OCI-LY7 (cell line): ENCODE measurements at regions not wholly inside any gene's neighbourhood (a gene's known extent, or its start where the extent isn't known, plus 50 kb on each side); places are given as distances from the start of the nearest gene placed in this dataset.

ENCODE experiments used
- BruUV-seq: library from RNA; stranded (reverse); fragments of 400-500 nt; replicated peaks from 2 replicates; lab custom pipeline; 2021; lab: Mats Ljungman, UMichigan
- CTCF ChIA-PET: fragments of 300-600 bp; sonication (Branson Sonifier 250); formaldehyde crosslinking; loops from one replicate; lab custom pipeline; 2022; ENCODE audit warnings: antibody characterized with exemption; ENCODE audit not compliant: unreplicated experiment; lab: Charles Lee
- POLR2A ChIA-PET: fragments of 300-600 bp; sonication (Branson Sonifier 250); formaldehyde crosslinking; loops from one replicate; lab custom pipeline; 2022; ENCODE audit warnings: antibody characterized with exemption; lab: Charles Lee
- DNase-seq: peaks from one replicate; pipeline ENCODE4 v3.0.0-alpha.2; 2015; ENCODE audit warnings: low spot score
- H2AFZ ChIP-seq: fragments of 200-600 bp; sonication (generic), shearing (Covaris generic); 2 replicates; pipeline ENCODE4 v1.6.1; 2014; ENCODE audit warnings: mild to moderate bottlenecking, antibody characterized with exemption, low read length, moderate library complexity
- H3K27ac ChIP-seq: fragments of 200-600 bp; sonication (generic); 2 replicates; pipeline ENCODE4 v1.5.1; 2014; ENCODE audit warnings: mixed run types, low read depth, mild to moderate bottlenecking, moderate library complexity, low read length, inconsistent platforms; ENCODE audit not compliant: poor library complexity, severe bottlenecking
- H3K36me3 ChIP-seq: fragments of 200-600 bp; sonication (generic); 2 replicates; pipeline ENCODE4 v1.6.1; 2014; ENCODE audit warnings: mild to moderate bottlenecking, antibody characterized with exemption, low read length, moderate library complexity, mixed read lengths; ENCODE audit not compliant: insufficient read depth
- H3K4me1 ChIP-seq: fragments of 200-600 bp; sonication (generic); 2 replicates; pipeline ENCODE4 v1.5.1; 2014; ENCODE audit warnings: mild to moderate bottlenecking, low read length; ENCODE audit not compliant: insufficient read depth, poor library complexity, severe bottlenecking
- H3K4me2 ChIP-seq: fragments of 200-600 bp; sonication (generic); 2 replicates; pipeline ENCODE4 v1.6.1; 2014; ENCODE audit warnings: mild to moderate bottlenecking, low read length
- H3K4me3 ChIP-seq: fragments of 200-600 bp; sonication (generic); 2 replicates; pipeline ENCODE4 v1.5.1; 2014; ENCODE audit warnings: mild to moderate bottlenecking, low read depth, low read length; ENCODE audit not compliant: poor library complexity, severe bottlenecking
- H3K79me2 ChIP-seq: fragments of 200-600 bp; sonication (generic); 2 replicates; pipeline ENCODE4 v1.6.1; 2016; ENCODE audit warnings: low read depth, mild to moderate bottlenecking, low read length, moderate library complexity, mixed read lengths; ENCODE audit not compliant: insufficient read depth
- H3K9me2 ChIP-seq: fragments of 200-600 bp; sonication (generic); 2 replicates; pipeline ENCODE4 v1.6.1; 2016; ENCODE audit warnings: mild to moderate bottlenecking, low read length, mixed read lengths; ENCODE audit not compliant: insufficient read depth
- H3K9me3 ChIP-seq: fragments of 200-600 bp; sonication (generic); 2 replicates; pipeline ENCODE4 v1.6.1; 2014; ENCODE audit warnings: mild to moderate bottlenecking, mixed run types, low read length, mixed read lengths
- H4K20me1 ChIP-seq: fragments of 200-600 bp; sonication (generic); 2 replicates; pipeline ENCODE4 v1.6.1; 2014; ENCODE audit warnings: mild to moderate bottlenecking, antibody characterized with exemption, low read length, moderate library complexity, mixed read lengths; ENCODE audit not compliant: insufficient read depth
- EZH2phosphoT487 ChIP-seq: fragments of 200-600 bp; sonication (generic); IDR thresholded peaks from 2 replicates; pipeline ENCODE4 v1.6.1; 2018; ENCODE audit warnings: low read depth, borderline replicate concordance, mild to moderate bottlenecking, mixed run types, antibody characterized with exemption, low read length, moderate library complexity, mixed read lengths
- intact Hi-C: fragments of 100-400 bp; cut with micrococcal nuclease; formaldehyde crosslinking; loops from one replicate; pipeline ENCODE4 v1.10.0; 2022; ENCODE audit not compliant: unreplicated experiment
- TF ChIP-seq, protein P1 (sequence below): fragments of 200-600 bp; sonication (generic); conservative IDR thresholded peaks from 2 replicates; pipeline ENCODE4 v1.5.1; 2014; ENCODE audit warnings: mild to moderate bottlenecking, antibody characterized with exemption, low read length, moderate library complexity, mixed read lengths

DNA sequence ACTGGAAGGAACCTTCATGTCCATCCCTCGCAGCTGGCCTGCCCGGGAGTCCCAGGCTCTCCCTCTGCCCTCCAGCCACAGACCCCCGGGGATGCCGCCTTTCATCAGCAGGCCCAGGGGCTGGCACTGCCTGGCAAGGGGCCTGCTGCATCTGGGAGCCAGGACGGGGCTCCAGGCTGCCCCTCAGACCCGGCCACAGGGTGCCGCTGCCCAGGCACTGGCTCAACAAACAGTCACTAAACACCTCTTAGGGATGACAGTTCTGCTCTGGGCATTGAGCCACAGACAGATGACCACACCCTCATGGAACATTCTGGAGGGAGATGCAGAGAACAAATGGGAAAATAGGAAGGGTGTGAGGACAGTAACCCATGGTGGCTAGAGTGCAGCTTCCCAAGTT, 109.3 kb downstream of the HMX1 start:
- no peaks in the 10 kb centered on the region for H3K9me2 ChIP-seq
- ChIA-PET CTCF (no interaction called here), POLR2A (no interaction called here)
- no peaks in the 10 kb centered on the region for H3K36me3 ChIP-seq
- H3K27ac ChIP-seq: no peak overlapping the region
- BruUV-seq: no TSS peak
- no peak overlapping the region for H2AFZ ChIP-seq
- no peak overlapping the region for H3K4me2 ChIP-seq
- H4K20me1 ChIP-seq: no peaks in the 10 kb centered on the region
- DNase-seq: no peak
- no peaks in the 10 kb centered on the region for H3K9me3 ChIP-seq
- H3K79me2 ChIP-seq: no peaks in the 10 kb centered on the region
- intact Hi-C loops: no loop called here
- no peak overlapping the region for H3K4me3 ChIP-seq
- no peaks in the 10 kb centered on the region for H3K4me1 ChIP-seq
- TF ChIP-seq, protein P1, sequence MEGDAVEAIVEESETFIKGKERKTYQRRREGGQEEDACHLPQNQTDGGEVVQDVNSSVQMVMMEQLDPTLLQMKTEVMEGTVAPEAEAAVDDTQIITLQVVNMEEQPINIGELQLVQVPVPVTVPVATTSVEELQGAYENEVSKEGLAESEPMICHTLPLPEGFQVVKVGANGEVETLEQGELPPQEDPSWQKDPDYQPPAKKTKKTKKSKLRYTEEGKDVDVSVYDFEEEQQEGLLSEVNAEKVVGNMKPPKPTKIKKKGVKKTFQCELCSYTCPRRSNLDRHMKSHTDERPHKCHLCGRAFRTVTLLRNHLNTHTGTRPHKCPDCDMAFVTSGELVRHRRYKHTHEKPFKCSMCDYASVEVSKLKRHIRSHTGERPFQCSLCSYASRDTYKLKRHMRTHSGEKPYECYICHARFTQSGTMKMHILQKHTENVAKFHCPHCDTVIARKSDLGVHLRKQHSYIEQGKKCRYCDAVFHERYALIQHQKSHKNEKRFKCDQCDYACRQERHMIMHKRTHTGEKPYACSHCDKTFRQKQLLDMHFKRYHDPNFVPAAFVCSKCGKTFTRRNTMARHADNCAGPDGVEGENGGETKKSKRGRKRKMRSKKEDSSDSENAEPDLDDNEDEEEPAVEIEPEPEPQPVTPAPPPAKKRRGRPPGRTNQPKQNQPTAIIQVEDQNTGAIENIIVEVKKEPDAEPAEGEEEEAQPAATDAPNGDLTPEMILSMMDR: no peak
- TF ChIP-seq EZH2phosphoT487: no peak

- ChIA-PET CTCF (no interaction called here), POLR2A (no interaction called here)
- Histone ChIP-seq H3K9me2 (no peaks in the 10 kb centered on the region), H3K4me1 (no peaks in the 10 kb centered on the region), H3K4me3 (no peak overlapping the region), H3K27ac (no peak overlapping the region), H3K9me3 (no peaks in the 10 kb centered on the region), H2AFZ (no peak overlapping the region), H3K4me2 (no peak overlapping the region), H3K36me3 (no peaks in the 10 kb centered on the region), H4K20me1 (no peaks in the 10 kb centered on the region), H3K79me2 (no peaks in the 10 kb centered on the region)
- TF ChIP-seq, protein P1: no peak
- no peak for TF ChIP-seq EZH2phosphoT487
- intact Hi-C loops: no loop called here
- no peak for DNase-seq
- no TSS peak for BruUV-seq
Measured at GRCh38 chr4:8761824-8762205, 109.8 kb downstream of the HMX1 start.

DNA sequence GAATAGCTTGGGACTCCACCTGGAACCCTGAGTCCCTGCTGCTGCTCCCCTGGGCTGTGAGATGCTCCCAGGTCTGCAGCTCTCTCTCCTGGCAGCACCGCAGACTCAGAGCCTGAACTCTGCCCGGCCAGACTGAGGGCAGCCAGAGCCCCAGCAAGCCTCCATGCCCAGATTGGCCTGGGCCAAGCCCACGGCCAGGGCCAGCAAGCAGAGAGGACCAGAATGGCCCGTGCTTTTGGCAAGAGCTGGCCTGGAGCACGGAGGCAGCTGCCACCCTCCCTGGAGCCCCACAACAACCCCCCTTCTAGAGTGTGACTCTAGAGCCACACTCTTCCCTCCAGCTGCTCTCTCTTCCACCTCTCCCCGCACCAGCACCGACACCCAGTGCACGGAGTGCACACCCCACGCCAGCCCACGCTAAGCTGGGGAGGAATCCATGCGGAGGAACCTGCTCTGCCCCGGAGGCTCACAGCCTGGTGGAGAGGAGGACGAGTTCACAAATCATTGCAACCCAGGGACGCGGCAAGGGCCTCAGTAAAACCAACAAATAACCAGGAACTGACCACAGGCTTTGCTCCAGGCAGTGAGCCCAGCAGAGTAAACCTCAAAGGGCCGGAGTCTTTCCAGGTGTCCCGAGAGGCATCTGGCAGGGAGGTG, 110.3 kb downstream of the HMX1 start:
- H3K9me2 ChIP-seq: no peaks in the 10 kb centered on the region
- intact Hi-C loops: no loop called here
- no peaks in the 10 kb centered on the region for H4K20me1 ChIP-seq
- no peaks in the 10 kb centered on the region for H3K4me1 ChIP-seq
- H3K4me3 ChIP-seq: no peak overlapping the region
- H3K27ac ChIP-seq: no peak overlapping the region
- no peaks in the 10 kb centered on the region for H3K79me2 ChIP-seq
- BruUV-seq: no TSS peak
- POLR2A ChIA-PET: no interaction called here
- CTCF ChIA-PET: no interaction called here
- TF ChIP-seq, protein P1: no peak
- TF ChIP-seq EZH2phosphoT487: no peak
- H3K9me3 ChIP-seq: no peaks in the 10 kb centered on the region
- no peak for DNase-seq
- no peaks in the 10 kb centered on the region for H3K36me3 ChIP-seq
- no peak overlapping the region for H2AFZ ChIP-seq
- no peak overlapping the region for H3K4me2 ChIP-seq
